HG03064 (cell line): ENCODE measurements at regions not wholly inside any gene's neighbourhood (a gene's known extent, or its start where the extent isn't known, plus 50 kb on each side); places are given as distances from the start of the nearest gene placed in this dataset.

Source experiments
- ATAC-seq: cut with Tn5 transposase; IDR thresholded peaks from one replicate; pipeline ENCODE4 v1.9.1; 2021; ENCODE audit warnings: low read depth; ENCODE audit not compliant: unreplicated experiment

DNA sequence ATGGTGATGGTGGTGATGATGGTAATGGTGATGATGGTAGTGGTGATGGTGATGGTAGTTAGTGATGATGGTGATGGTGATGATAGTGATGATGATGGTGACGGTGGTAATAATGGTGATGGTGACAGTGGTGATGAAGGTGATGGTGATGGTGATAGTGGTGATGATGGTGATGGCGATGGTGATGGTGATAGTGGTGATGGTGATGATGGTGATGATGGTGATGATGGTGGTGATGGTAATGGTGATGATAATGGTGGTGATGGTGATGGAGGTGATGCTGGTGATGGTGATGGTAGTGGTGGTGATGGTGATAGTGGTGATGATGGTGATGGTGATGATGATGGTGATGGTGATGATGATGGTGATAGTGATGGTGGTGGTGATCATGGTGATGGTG, 148.7 kb upstream of the TNRC6C start:
- ATAC-seq = no peak

DNA sequence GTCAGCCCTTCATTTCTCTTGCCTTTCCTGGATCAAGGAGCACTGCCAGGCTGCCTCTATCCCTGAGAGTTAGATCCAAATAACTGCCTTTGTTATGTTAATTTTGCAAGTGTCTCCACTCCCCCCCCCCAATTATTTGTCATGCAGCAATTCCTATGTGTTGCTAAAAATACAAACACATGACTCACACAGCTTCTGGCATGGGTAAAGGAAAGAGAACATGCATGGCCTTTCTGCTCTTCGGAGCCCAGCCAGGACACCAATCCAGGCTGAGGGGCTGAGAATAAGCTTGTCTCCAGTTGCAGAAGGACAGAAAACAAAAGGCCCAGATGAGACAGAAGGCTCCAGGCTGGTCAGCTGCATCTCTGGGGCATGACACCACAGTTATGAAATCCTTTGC, 148.0 kb upstream of the TNRC6C start:
- no peak for ATAC-seq

DNA sequence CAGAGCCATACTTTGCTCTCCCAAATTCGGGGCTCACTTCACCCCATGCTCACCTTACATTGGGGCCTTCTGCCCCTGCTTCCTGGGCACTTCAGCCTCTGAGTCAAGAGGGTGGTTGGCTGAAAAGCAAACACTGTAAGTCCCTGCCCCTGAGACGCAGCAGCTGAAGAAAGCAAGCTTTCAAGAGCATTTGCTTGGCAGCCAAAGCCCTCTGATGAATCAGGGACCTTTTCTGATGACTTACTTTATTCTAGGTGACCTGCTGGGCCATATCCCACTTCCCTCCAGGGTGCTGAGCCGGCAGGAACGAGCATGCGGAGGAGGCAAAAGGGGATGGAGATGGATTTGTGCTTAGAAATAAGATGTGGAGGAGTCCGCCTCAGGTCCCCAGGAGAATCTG, 147.0 kb upstream of the TNRC6C start:
- ATAC-seq = no peak

DNA sequence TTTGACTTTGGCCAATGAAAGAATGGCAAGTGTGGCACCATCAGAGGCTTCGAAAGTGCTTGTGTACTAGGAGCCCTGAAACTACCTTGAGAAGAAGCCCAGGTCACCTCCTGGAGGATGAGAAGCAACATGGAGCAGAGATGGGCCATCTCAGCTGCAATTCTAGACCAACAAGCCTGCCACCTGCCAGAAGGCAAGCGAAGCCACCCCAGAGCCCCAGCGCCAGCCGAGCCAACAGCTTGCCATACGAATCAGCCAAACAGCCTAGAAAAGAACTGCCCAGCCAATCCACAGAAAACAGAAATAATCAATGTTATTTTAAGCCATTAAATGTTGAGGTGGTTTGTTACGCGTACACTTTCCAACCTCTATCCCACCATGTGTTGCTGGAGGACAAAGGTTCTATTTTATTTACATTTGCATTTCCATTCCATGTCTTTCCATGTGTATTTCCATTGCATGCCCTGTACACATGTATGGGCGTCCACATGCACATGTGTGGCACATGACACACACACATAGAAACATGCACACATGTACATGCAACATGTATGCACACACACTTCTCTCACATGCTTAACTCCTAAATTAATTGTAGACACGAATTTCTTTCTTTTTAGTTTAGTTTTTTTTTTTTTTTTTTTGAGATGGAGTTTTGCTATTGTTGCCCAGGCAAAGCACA, 144.3 kb upstream of the TNRC6C start:
- ATAC-seq = no peak

GRCh38 chr17:77815127-77815905, 143.2 kb upstream of the TNRC6C start:
- no peak for ATAC-seq

- ATAC-seq = no peak
Observed at GRCh38 chr17:77817953-77818352, 140.6 kb upstream of the TNRC6C start.

GRCh38 chr17:77819497-77819896, 139.0 kb upstream of the TNRC6C start:
- ATAC-seq = no peak

DNA sequence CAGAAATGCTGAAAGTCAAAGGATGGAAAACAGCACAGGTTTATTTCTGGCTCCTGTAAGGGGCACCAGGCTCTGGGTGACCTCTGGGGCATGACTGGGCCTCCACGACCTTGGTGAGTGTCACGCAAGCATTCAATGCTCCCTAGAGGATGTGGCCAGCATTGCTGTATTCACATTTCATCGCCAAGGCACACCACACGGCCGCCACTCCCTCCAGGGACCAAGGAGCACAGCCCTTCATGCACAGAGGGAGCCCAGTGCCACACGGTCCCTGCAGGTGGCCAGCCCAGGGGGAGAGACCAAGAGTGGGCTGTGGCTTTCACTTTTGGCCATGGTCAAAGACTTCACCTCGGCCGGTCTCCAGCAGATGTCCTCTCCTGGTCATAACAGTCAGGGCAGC, 137.4 kb upstream of the TNRC6C start:
- no peak for ATAC-seq

- no peak for ATAC-seq
Observed at GRCh38 chr17:77822302-77823030, 136.0 kb upstream of the TNRC6C start.

GRCh38 chr17:77824102-77824779, 134.3 kb upstream of the TNRC6C start:
- no peak for ATAC-seq

DNA sequence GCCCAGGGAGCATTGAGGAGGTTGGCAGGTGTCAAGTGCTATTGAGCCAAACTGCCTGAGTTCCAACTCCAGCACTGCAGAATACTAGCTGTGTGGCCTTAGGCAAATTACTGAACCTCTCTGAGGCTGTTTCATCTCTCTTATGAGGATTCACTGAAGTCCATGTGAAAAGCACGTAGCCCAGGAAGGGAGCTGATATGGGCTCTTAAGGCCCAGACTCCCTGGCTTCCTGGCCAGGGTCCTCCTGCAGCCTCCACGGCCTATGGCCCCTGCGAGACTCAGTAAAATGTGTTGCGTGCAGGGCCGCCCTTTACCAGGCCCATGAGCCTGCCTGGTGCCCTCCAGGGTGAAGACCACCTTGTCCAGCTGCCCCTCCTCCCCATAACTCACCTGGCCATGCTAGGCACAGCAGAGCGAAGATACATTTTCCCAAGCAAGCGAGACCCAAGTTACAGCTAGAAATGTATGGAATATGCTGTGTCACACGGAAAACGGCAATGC, 133.7 kb upstream of the TNRC6C start:
- no peak for ATAC-seq

- ATAC-seq = no peak
Observed at GRCh38 chr17:77825621-77826020, 132.9 kb upstream of the TNRC6C start.

DNA sequence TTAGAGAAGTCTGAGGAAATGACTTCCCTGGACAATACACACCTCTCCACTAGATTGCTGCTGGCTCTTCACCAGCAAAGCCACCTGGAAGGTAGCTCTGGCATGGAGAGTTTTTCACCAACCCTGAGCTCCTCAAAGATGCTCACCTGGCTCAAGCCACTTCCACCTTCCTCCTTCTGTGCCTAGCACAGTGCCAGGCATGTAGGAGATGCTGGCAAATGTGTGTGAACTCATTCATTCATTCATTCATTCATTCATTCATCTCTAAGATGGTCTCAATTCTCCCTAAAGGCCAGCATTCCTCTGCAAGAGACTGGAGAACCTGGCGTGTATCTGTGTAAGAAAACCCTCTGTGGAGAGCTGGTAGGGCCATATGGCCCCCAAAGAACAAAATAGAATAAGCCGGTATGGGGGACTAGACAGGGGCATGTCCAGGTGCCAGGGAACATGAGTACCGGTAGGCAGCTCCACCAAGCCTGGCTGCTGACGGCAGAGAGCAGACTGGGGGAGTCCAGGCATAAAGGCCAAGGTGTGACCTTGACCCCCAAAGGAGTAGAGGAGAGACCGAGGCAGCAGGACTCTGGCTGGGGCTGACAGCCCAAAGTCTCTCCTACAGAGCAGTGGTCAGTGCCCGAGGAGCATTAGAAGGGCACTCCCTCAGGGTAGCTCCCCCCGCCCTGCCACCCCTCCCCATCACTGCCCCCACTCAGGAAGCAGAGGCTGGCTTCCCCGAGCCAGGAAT, 132.2 kb upstream of the TNRC6C start:
- no peak for ATAC-seq

GRCh38 chr17:77827039-77827438, 131.5 kb upstream of the TNRC6C start:
- no peak for ATAC-seq

DNA sequence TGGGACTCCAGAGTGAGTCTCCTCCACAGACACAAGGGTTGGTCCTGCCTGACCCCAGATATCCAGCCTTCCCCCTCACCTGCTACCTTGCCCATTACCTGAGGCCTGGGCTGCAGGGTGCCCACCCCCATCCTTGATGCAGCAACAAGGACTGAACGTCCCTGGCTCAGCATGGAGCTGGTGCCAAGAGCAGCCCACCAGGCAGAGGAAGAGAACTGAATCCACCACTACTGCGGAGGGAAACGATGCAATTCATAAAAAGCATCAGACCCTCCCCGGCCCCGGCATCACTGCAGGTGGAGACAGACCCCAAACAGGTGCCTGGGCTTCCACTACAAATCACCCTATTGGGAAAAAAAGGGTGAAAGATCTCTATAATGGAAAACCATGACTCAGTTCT, 131.0 kb upstream of the TNRC6C start:
- ATAC-seq = no peak

GRCh38 chr17:77828749-77829539, 129.6 kb upstream of the TNRC6C start:
- no peak for ATAC-seq

DNA sequence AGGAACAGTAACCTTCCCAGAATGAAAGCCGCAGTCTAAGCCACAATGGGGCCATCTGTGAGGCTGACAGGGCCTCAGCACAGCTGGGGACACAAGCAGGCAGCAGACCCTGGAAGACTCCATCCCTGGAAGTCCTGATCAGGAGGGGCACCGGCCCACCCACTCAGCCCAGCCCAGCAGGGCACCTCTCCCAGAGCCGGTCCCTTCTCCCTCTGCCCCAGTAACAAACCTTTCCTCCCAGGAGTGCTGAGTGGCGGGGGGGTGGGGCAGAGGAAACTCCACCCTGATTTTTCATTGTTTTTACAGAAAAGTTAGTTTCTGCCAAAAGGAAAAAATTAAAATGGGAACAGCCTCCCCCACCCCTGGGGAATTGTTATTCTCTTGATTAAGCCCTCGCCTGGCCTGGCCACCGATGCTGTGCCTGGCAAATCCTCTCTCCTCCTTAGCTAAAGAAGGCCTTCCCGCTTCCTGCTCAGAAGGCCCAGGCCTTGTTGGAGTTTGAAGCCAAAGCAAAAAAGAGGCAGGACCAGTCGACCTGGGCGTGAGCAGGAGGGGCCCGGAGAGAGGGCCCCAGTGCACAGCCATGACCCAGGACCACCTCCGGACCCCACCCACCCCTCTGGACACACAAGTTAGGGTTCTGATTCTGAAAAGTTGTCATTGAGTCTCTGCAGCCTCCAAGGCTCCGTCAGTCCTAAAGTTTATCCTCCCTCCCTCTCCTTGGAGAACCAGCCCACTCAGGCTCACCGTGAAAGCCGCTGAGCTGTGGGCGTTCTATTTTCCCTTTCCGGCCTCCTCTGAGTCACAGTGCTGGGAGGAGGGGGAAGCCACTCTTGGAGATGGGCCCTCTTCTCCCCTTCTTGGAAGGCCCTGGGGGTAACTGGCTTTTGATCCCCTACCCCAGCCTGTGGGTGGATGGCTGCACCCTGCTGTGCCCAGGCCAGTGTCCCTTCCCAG, 128.4 kb upstream of the TNRC6C start:
- ATAC-seq = no peak

DNA sequence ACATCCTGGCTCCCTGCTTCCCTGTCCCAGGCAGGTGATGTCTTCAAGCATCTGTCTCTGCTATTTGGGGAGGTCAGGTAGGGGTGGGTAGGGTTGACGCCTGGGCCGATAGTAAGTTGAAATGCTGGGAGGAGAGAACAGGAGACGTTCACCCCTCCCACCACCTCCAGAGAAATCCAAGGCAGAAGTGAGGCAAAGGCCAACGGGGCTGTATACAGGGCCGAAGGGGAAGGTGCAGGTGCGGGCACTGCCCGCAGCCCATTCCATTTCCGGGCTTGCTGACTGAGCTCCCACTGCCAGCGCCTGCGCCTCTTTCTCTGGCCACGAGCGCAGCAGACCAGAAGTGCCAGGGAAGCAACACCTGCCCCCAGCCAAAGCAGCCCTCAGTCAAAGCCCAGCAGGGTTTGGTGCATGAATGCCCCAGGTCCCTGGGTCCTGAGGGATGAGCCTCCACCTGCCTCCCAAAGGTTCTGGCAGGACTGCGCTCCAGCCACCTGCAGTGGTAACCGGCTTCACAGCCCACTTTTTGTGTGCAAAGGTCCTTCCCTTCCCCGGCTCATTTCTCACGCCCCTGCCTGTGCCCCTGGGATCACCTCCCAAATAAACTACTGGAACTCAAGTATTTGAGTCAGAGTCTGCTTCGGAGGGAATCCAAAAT, 127.6 kb upstream of the TNRC6C start:
- ATAC-seq = no peak
